Heart left ventricle (tissue), 16 donors: ENCODE measurements at regions not wholly inside any gene's neighbourhood (a gene's known extent, or its start where the extent isn't known, plus 50 kb on each side); places are given as distances from the start of the nearest gene placed in this dataset.

Source experiments
- ATAC-seq, 4 donors: fragments of 200-7000 bp; cut with Tn5 transposase; one replicate each; pipeline ENCODE4 v1.9.1; 2020 to 2022; ENCODE audit warnings: moderate library complexity in 4 of 4, mild to moderate bottlenecking in 3 of 4, moderate number of reproducible peaks in 1 of 4
- DNase-seq, 5 donors: peaks; one replicate each; pipeline ENCODE4 v3.0.0-alpha.2; 2020
- H3K27ac ChIP-seq, 12 donors: fragments of 200-600 bp; sonication (generic) in 4 of 12; one replicate each; pipeline versions ENCODE4 v1.5.0 to v1.8.0; 2016 to 2022; ENCODE audit warnings: mild to moderate bottlenecking in 2 of 12
- H3K27me3 ChIP-seq, 9 donors: fragments of 200-600 bp; sonication (generic) in 2 of 9; one replicate each; pipeline versions ENCODE4 v1.5.1 to v1.8.0; 2016 to 2022; ENCODE audit warnings: mild to moderate bottlenecking in 3 of 9
- H3K36me3 ChIP-seq, 9 donors: fragments of 200-600 bp; sonication (generic) in 2 of 9; one replicate each; pipeline versions ENCODE4 v1.5.0 to v1.8.0; 2018 to 2022; ENCODE audit warnings: mild to moderate bottlenecking in 2 of 9
- H3K4me1 ChIP-seq, 12 donors: fragments of 200-600 bp; sonication (generic) in 4 of 12; one replicate each; pipeline versions ENCODE4 v1.5.0 to v1.8.0; 2016 to 2022; ENCODE audit warnings: mild to moderate bottlenecking in 3 of 12
- H3K4me3 ChIP-seq, 12 donors: fragments of 200-600 bp; sonication (generic) in 4 of 12; one replicate each; pipeline versions ENCODE4 v1.5.0 to v1.8.0; 2017 to 2022; ENCODE audit warnings: mild to moderate bottlenecking in 9 of 12, moderate library complexity in 4 of 12
- H3K9me3 ChIP-seq, 12 donors: fragments of 200-600 bp; sonication (generic) in 4 of 12; one replicate each; pipeline versions ENCODE4 v1.5.0 to v1.8.0; 2016 to 2022; ENCODE audit warnings: mild to moderate bottlenecking in 1 of 12
- CTCF ChIP-seq, 12 donors: fragments of 200-600 bp; sonication (generic) in 4 of 12; IDR thresholded peaks; one replicate each; pipeline versions ENCODE4 v1.5.0 to v1.8.0; 2018 to 2022; ENCODE audit warnings: antibody characterized with exemption in 12 of 12, mild to moderate bottlenecking in 5 of 12
- POLR2A ChIP-seq, 2 donors: fragments of 450-650 bp; IDR thresholded peaks; one replicate each; pipeline ENCODE4 v1.6.1; 2017; ENCODE audit warnings: antibody characterized with exemption in 2 of 2, mild to moderate bottlenecking in 2 of 2, moderate library complexity in 2 of 2
- WGBS, 4 donors: extraction: QIAGEN DNeasy Blood & Tissue Kit in 2 of 4; methylation state at CpG; one replicate each; pipeline versions ENCODE4 v1.1.5 to v1.1.7; 2013 to 2018; 5-methylcytosine and 5-hydroxymethylcytosine counted together
- intact Hi-C, 10 donors: fragments of 100-400 bp; cut with DNase I; formaldehyde crosslinking; loops; one replicate each; pipeline versions ENCODE4 v1.11.1 to v1.14.2; 2022
- donor health status: ischemic (EF 13 %, LVEDD 7.1; RV severe dilation, severe dysfunction).
- donor health status: healthy with polysubstance abuse.
- donor health status: DM: no; HTN: yes; CAD: no.
- donor health status: DM: no; HTN: no; CAD: no.
- donor health status: ischemic (EF 25% LVEDD 6.9; RV normal size, moderate dysfunction).
- donor health status: ischemic (EF 25% LVEDD 5.7; RV mildly dilated, moderate dysfunction).
- donor health status: healthy.
- donor health status: DM: yes; HTN: yes; CAD: no.
- donor health status: ischemic (EF 35%, LVEDD 5.7; RV mildly dilated, moderate dysfunction).
- donor health status: nonischemic (EF 11% LVEDD 7.7; RV severe dilation, severe dysfunction).
- donor health status: DM: yes; HTN: yes; CAD: no.
- donor health status: PGD.
- donor health status: ischemic (EF 29% LVEDD 5.4; RV normal size, mild dysfunction).
- donor health status: nonischemic (EF 23%, LVEDD 6.1; RV moderate dilation, normal function).

DNA sequence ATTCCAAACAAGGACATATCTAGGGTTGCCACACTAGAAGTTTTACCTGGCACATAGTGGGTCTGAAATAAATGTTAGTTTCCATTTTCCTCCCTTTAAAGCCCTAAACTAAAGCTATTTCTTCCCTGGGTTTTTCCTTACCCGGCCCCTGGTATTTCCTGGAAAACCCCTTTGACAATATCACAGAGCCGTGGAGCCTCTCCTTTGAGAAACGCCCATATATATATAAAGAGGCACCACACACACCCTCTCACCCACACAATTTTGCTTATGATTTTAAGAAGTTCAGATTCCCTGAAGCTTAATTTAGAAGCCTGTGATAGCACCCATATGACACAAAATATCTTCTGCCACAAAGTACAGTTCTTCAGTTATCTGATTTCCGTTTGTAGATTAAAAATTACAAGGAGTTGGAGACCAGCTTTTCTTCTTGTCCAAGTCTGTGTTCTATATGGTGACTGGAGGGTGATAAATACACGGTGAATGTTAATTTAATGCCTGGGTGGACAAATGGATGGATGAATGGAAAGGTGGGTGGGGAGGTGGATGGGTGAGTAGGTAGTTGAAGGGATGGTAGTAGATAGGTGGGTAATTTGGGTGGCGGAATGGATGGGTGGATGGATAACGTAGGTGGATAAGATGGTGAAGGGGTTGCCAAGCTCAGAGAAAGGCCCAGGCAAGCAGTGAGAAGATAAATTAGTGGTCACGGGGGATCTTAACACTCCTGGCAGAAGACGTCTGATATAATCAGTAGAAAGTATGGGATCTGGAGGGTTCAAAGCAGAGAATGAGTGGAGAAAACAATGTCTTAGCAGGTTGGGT lies 154.4 kb upstream of the FGGY start:
- H3K36me3 ChIP-seq = no peaks in the 10 kb centered on the region
- no peaks in the 10 kb centered on the region for H3K27me3 ChIP-seq
- no peak for DNase-seq
- H3K27ac ChIP-seq = peak overlapping the region in 10 of 12 donors; percentile 17 to 91 (median 80)
- WGBS, 4 donors = 57 to 61% (median 60%) methylated on average over 9 of the region's 9 CpGs
- peaks cover 6 to 79% (median 59%) of the 10 kb centered on the region in 12 donors for H3K4me1 ChIP-seq
- H3K4me3 ChIP-seq = no peak overlapping the region
- TF ChIP-seq POLR2A (IDR thresholded peaks at IDR 0.05) (no peak), CTCF (IDR thresholded peaks at IDR 0.05) (no peak)
- H3K9me3 ChIP-seq = no peaks in the 10 kb centered on the region
- ATAC-seq = no peak
- intact Hi-C loops = loop anchor here in 9 of 10 donors (5.0 to 10.0 kb wide), 14 partner anchors 35 to 612 kb away; partner anchors contain the start of genes JUN (in 2 of the 9) and FGGY (in 1 of the 9)

GRCh38 chr1:59143133-59143487 lies 153.8 kb upstream of the FGGY start:
- no peak for TF ChIP-seq POLR2A (IDR thresholded peaks at IDR 0.05)
- TF ChIP-seq CTCF (IDR thresholded peaks at IDR 0.05) = no peak
- H3K27ac ChIP-seq = peak overlapping the region in 10 of 12 donors; percentile 2 to 91 (median 80)
- H3K4me3 ChIP-seq = no peak overlapping the region
- H3K4me1 ChIP-seq = peaks cover 6 to 74% (median 55%) of the 10 kb centered on the region in 12 donors
- H3K9me3 ChIP-seq = no peaks in the 10 kb centered on the region
- no peaks in the 10 kb centered on the region for H3K36me3 ChIP-seq
- peak in 3 of 4 donors; percentile 25 to 43 (median 32) for ATAC-seq
- peak in 2 of 5 donors; percentile 23 to 41 for DNase-seq
- H3K27me3 ChIP-seq = no peaks in the 10 kb centered on the region
- intact Hi-C loops = loop anchor here in 9 of 10 donors (5.0 to 10.0 kb wide), 14 partner anchors 36 to 612 kb away; partner anchors contain the start of genes JUN (in 2 of the 9) and FGGY (in 1 of the 9)
- WGBS, 4 donors = 13 to 26% (median 19%) methylated on average over 2 of the region's 2 CpGs

DNA sequence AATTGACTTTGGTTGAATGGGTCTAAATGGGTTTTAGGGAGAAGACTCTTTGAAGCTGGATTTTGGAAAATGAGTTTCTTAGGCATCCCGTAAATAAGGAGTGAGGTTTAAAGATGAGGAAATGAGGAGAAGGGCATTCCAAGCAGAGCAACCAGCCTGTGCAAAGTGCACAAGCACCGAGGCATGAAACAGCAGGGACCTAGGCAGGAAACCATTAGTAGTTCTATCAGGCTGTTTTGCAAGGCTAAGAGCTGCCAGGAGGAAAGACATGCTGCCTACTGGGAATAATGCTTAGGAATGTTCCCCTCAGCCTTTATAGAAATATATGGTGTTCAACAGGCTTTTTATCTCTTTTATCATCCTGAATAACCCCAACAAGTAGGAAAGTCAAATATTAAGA lies 153.1 kb upstream of the FGGY start:
- H3K4me1 ChIP-seq = peaks cover 6 to 67% (median 49%) of the 10 kb centered on the region in 12 donors
- ATAC-seq (no peak), DNase-seq (no peak)
- peak overlapping the region in 6 of 12 donors; percentile 17 to 87 (median 74) for H3K27ac ChIP-seq
- no peaks in the 10 kb centered on the region for H3K9me3 ChIP-seq
- 47 to 66% (median 63%) methylated on average over 2 of the region's 2 CpGs for WGBS, 4 donors
- no peaks in the 10 kb centered on the region for H3K27me3 ChIP-seq
- H3K4me3 ChIP-seq = no peak overlapping the region
- TF ChIP-seq CTCF (IDR thresholded peaks at IDR 0.05) = no peak
- TF ChIP-seq POLR2A (IDR thresholded peaks at IDR 0.05) = no peak
- H3K36me3 ChIP-seq = no peaks in the 10 kb centered on the region
- intact Hi-C loops = loop anchor here in 9 of 10 donors (5.0 to 10.0 kb wide), 14 partner anchors 37 to 611 kb away; partner anchors contain the start of genes JUN (in 2 of the 9) and FGGY (in 1 of the 9)

- Histone ChIP-seq H3K27me3 (no peaks in the 10 kb centered on the region), H3K27ac (no peak overlapping the region), H3K4me1 (peaks cover 4 to 58% (median 44%) of the 10 kb centered on the region in 12 donors), H3K4me3 (no peak overlapping the region), H3K36me3 (no peaks in the 10 kb centered on the region), H3K9me3 (no peaks in the 10 kb centered on the region)
- intact Hi-C loops = loop anchor here in 9 of 10 donors (5.0 to 10.0 kb wide), 15 partner anchors 38 to 610 kb away; partner anchors contain the start of genes JUN (in 2 of the 9) and FGGY (in 1 of the 9)
- DNase-seq (no peak), ATAC-seq (no peak)
- 95 to 98% (median 97%) methylated on average over 2 of the region's 2 CpGs for WGBS, 4 donors
- TF ChIP-seq CTCF (IDR thresholded peaks at IDR 0.05) (no peak), POLR2A (IDR thresholded peaks at IDR 0.05) (no peak)
These were observed 151.9 kb upstream of the FGGY start for GRCh38 chr1:59144959-59145358.
